HK-2 (cell line): ENCODE measurements at regions not wholly inside any gene's neighbourhood (a gene's known extent, or its start where the extent isn't known, plus 50 kb on each side); places are given as distances from the start of the nearest gene placed in this dataset.
A peak's percentile ranks its signal among the peaks of the same experiment; 100 is the strongest.
"Not testable (repeated sequence)": the region's sequence is repeated elsewhere in the genome, so short reads cannot be mapped to it uniquely, and the experiment has no call there.

ENCODE experiments used
- DNase-seq: peaks from one replicate; pipeline ENCODE4 v3.0.0-alpha.2; 2018; ENCODE audit not compliant: unreplicated experiment

GRCh38 chr7:51369228-51369627, 52.6 kb upstream of the COBL start:
- DNase-seq: not testable (repeated sequence)

- no peak for DNase-seq
Measured at GRCh38 chr7:51368334-51368733, 51.7 kb upstream of the COBL start.

- no peak for DNase-seq
Measured at GRCh38 chr7:51367614-51367968, 51.0 kb upstream of the COBL start.

DNA sequence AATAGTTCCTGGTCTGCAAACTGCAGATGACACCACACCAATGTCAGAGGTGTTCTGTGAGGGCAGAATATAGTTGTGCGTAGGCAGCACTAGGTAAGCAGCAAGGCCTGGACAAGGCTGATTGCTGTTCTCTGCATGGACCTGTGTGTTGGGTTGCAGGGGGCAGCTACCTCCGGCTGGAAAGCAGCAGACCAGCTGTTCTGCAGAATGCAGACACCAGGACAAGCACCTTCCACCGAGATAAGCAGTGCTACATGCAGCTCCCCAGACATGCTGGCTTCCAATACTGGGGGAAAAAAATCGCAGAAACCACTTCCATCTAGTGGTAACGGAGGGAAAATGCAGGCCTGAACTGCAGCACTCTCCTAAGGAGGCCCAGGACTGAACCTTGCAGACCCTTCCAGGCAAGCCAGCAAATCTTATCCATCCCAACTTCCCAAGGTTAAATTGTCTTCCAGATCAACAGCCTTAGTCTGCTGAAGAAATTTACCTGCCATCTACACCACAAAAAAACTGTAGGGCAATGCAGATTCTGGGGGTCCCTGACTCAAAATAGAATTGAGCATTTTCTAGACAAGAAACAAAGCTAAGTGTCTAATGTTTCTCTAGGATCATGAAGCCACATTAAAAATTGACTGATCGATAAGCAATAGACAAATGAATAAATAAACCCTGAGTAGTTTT, 50.5 kb upstream of the COBL start:
- peak; percentile 14 for DNase-seq
